CD14-positive monocyte (primary cell): ENCODE measurements at regions not wholly inside any gene's neighbourhood (a gene's known extent, or its start where the extent isn't known, plus 50 kb on each side); places are given as distances from the start of the nearest gene placed in this dataset. TPM values are rescaled to one million over a fixed set of nuclear protein-coding genes. Genes with fewer than 3 reads are reported as not detected.

Experiments used
- DNase-seq, 3 donors: peaks; one replicate each; pipeline ENCODE4 v3.0.0-alpha.2; 2011 to 2022
- H2AFZ ChIP-seq: 2 replicates; pipeline ENCODE4 v1.6.0; 2012; ENCODE audit warnings: mild to moderate bottlenecking, low read depth, low read length, inconsistent platforms; ENCODE audit not compliant: insufficient read depth, poor library complexity, severe bottlenecking
- H3K27ac ChIP-seq, 2 donors: 1 replicate in 1 of 2; 2 replicates in 1 of 2; pipeline ENCODE4 v1.5.1; 2012 to 2013; ENCODE audit warnings: low read length in 2 of 2, control low read depth in 1 of 2, inconsistent platforms in 1 of 2, low read depth in 1 of 2, mild to moderate bottlenecking in 1 of 2
- H3K27me3 ChIP-seq, 2 donors: one replicate each; pipeline versions ENCODE4 v1.6.0 to v1.6.1; 2011 to 2013; ENCODE audit warnings: low read length in 2 of 2; ENCODE audit not compliant: control insufficient read depth in 2 of 2, insufficient read depth in 2 of 2
- H3K36me3 ChIP-seq, 2 donors: replicated peaks in 1 of 2; 1 replicate in 1 of 2; 2 replicates in 1 of 2; pipeline versions ENCODE4 v1.5.1 to v1.6.1; 2012 to 2013; ENCODE audit warnings: low read length in 2 of 2, control low read depth in 1 of 2, inconsistent platforms in 1 of 2, mild to moderate bottlenecking in 1 of 2; ENCODE audit not compliant: insufficient read depth in 2 of 2, control insufficient read depth in 1 of 2
- H3K4me1 ChIP-seq, 2 donors: 1 replicate in 1 of 2; 2 replicates in 1 of 2; pipeline versions ENCODE4 v1.5.1 to v1.6.1; 2012 to 2013; ENCODE audit warnings: low read length in 2 of 2, control low read depth in 1 of 2, inconsistent platforms in 1 of 2, mild to moderate bottlenecking in 1 of 2, moderate library complexity in 1 of 2; ENCODE audit not compliant: insufficient read depth in 2 of 2, control insufficient read depth in 1 of 2
- H3K4me2 ChIP-seq: replicated peaks from 2 replicates; pipeline ENCODE3; 2012; ENCODE audit warnings: low read length, moderate library complexity, mild to moderate bottlenecking; ENCODE audit not compliant: poor library complexity, severe bottlenecking; ENCODE audit errors: extremely low read depth
- H3K4me3 ChIP-seq, 3 experiments: fragments of 200-600 bp in 1 of 3; sonication (generic) in 1 of 3; replicated peaks in 1 of 3; 1 replicate in 2 of 3; 2 replicates in 1 of 3; pipeline ENCODE4 v1.5.1; 2011 to 2013; ENCODE audit warnings: low read length in 3 of 3, mild to moderate bottlenecking in 3 of 3, control low read depth in 2 of 3, low read depth in 2 of 3, inconsistent platforms in 1 of 3, moderate library complexity in 1 of 3
- H3K79me2 ChIP-seq: 2 replicates; pipeline ENCODE4 v1.6.0; 2012; ENCODE audit warnings: mild to moderate bottlenecking, control low read depth, inconsistent platforms, low read length, moderate library complexity; ENCODE audit not compliant: insufficient read depth
- H3K9ac ChIP-seq: 2 replicates; pipeline ENCODE4 v1.6.0; 2017; ENCODE audit warnings: low read length, mild to moderate bottlenecking; ENCODE audit not compliant: insufficient read depth, poor library complexity, severe bottlenecking
- H3K9me3 ChIP-seq, 2 donors: replicated peaks in 1 of 2; 1 replicate in 1 of 2; 2 replicates in 1 of 2; pipeline versions ENCODE4 v1.5.1 to v1.6.1; 2012 to 2013; ENCODE audit warnings: low read length in 2 of 2, control low read depth in 1 of 2; ENCODE audit not compliant: control insufficient read depth in 1 of 2, insufficient read depth in 1 of 2
- H4K20me1 ChIP-seq: 2 replicates; pipeline ENCODE4 v1.6.0; 2012; ENCODE audit warnings: mild to moderate bottlenecking, low read length, control low read depth, moderate library complexity; ENCODE audit not compliant: insufficient read depth
- H3K27ac Mint-ChIP-seq, 7 donors: one replicate each; pipeline ENCODE4 v1.8.0; 2020; ENCODE audit warnings: mild to moderate bottlenecking in 7 of 7, mixed read lengths in 7 of 7, moderate library complexity in 6 of 7, inconsistent platforms in 2 of 7
- H3K27me3 Mint-ChIP-seq, 3 donors: one replicate each; pipeline ENCODE4 v1.8.0; 2021 to 2022; ENCODE audit warnings: low read depth in 3 of 3, mild to moderate bottlenecking in 3 of 3, mixed read lengths in 3 of 3, moderate library complexity in 3 of 3, inconsistent platforms in 1 of 3
- H3K36me3 Mint-ChIP-seq, 2 donors: one replicate each; pipeline ENCODE4 v1.8.0; 2020; ENCODE audit warnings: mixed read lengths in 2 of 2, inconsistent platforms in 1 of 2, mild to moderate bottlenecking in 1 of 2
- H3K4me1 Mint-ChIP-seq: one replicate; pipeline ENCODE4 v1.8.0; 2020; ENCODE audit warnings: mild to moderate bottlenecking, mixed read lengths
- H3K4me3 Mint-ChIP-seq, 2 donors: one replicate each; pipeline ENCODE4 v1.8.0; 2020; ENCODE audit warnings: mild to moderate bottlenecking in 2 of 2, mixed read lengths in 2 of 2, moderate library complexity in 1 of 2
- H3K9me3 Mint-ChIP-seq, 7 donors: one replicate each; pipeline ENCODE4 v1.8.0; 2020 to 2022; ENCODE audit warnings: mixed read lengths in 7 of 7, mild to moderate bottlenecking in 6 of 7, moderate library complexity in 6 of 7, inconsistent platforms in 2 of 7
- WGBS: methylation state at CpG from one replicate; pipeline ENCODE4 v1.1.5; 2013; ENCODE audit warnings: missing lambda C conversion rate; ENCODE audit not compliant: insufficient coverage; 5-methylcytosine and 5-hydroxymethylcytosine counted together
- intact Hi-C, 2 donors: fragments of 100-400 bp; cut with micrococcal nuclease; formaldehyde crosslinking; loops; one replicate each; pipeline versions ENCODE4 v1.15.0 to v1.15.1; 2023
- small RNA-seq: library from RNA; depleted of rRNA; stranded (forward); fragments of <200 nt; gene quantifications from one replicate; pipeline ENCODE3, GENCODE V24; 2012; ENCODE audit warnings: low read depth; ENCODE audit not compliant: insufficient read length
- TF ChIP-seq, protein P1 (sequence below): fragments of 200-600 bp; IDR thresholded peaks from one replicate; pipeline ENCODE4 v1.8.0; 2022; ENCODE audit warnings: antibody characterized with exemption, mild to moderate bottlenecking

DNA sequence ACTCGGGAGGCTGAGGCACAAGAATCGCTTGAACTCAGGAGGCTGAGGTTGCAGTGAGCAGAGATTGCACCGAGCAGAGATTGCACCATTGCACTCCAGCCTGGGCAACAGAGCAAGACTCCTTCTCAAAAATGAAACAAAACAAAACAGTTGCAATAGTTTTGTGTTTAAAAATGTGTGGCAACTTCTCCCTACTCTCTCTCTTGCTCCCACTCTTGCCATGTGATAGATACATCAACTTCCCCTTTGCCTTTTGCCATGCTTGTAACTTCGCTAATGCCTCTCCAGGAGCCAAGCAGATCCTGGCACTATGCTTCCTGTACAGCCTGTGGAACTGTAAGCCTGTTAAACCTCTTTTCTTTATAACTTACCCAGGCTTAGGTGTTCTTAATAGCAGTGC, 52.5 kb upstream of the INTU start:
- H3K4me1 ChIP-seq = no peaks in the 10 kb centered on the region
- H3K27me3 ChIP-seq = no peaks in the 10 kb centered on the region
- Mint-ChIP-seq H3K36me3 (no peaks in the 10 kb centered on the region), H3K4me1 (peaks cover 5% of the 10 kb centered on the region), H3K27me3 (peaks cover 1 to 2% (median 1%) of the 10 kb centered on the region in 3 donors), H3K27ac (peak overlapping the region in 2 of 7 donors; percentile 32 to 70), H3K9me3 (peaks cover 0 to 10% (median 4%) of the 10 kb centered on the region in 7 donors), H3K4me3 (no peak overlapping the region)
- intact Hi-C loops = no loop called here
- no peak overlapping the region for H3K4me3 ChIP-seq
- no peak overlapping the region for H3K9ac ChIP-seq
- H3K9me3 ChIP-seq = peaks cover 0 to 7% of the 10 kb centered on the region in 2 donors
- DNase-seq = no peak
- H3K79me2 ChIP-seq = no peaks in the 10 kb centered on the region
- H3K36me3 ChIP-seq = no peaks in the 10 kb centered on the region
- no peak overlapping the region for H3K4me2 ChIP-seq
- 33% methylated on average over 1 of the region's 4 CpGs for WGBS
- H2AFZ ChIP-seq = no peak overlapping the region
- H4K20me1 ChIP-seq = no peaks in the 10 kb centered on the region
- no peak overlapping the region for H3K27ac ChIP-seq
- TF ChIP-seq, protein P1, sequence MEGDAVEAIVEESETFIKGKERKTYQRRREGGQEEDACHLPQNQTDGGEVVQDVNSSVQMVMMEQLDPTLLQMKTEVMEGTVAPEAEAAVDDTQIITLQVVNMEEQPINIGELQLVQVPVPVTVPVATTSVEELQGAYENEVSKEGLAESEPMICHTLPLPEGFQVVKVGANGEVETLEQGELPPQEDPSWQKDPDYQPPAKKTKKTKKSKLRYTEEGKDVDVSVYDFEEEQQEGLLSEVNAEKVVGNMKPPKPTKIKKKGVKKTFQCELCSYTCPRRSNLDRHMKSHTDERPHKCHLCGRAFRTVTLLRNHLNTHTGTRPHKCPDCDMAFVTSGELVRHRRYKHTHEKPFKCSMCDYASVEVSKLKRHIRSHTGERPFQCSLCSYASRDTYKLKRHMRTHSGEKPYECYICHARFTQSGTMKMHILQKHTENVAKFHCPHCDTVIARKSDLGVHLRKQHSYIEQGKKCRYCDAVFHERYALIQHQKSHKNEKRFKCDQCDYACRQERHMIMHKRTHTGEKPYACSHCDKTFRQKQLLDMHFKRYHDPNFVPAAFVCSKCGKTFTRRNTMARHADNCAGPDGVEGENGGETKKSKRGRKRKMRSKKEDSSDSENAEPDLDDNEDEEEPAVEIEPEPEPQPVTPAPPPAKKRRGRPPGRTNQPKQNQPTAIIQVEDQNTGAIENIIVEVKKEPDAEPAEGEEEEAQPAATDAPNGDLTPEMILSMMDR = no peak

DNA sequence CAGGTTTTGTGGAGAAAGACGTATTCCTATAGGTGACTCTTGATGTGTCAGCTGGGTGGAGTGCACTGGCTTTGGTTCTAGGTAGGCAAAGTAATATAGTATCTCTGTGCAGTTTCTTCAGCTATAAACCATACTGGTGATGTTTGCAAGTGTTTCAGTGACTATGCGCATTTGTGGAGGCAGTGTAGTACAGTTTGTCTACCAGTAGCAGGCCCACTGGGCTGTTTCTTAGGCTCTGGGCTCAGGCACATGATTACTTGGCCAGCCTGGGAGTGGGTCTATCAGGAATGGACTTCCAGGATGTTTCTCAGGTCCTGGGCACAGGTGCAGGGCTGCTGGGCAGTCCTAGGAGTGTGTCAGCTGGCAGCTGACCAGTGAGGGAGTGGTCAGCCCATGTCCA, 51.9 kb upstream of the INTU start:
- no peak overlapping the region for H2AFZ ChIP-seq
- H3K36me3 ChIP-seq = no peaks in the 10 kb centered on the region
- H3K27me3 ChIP-seq = no peaks in the 10 kb centered on the region
- H3K4me2 ChIP-seq = no peak overlapping the region
- TF ChIP-seq, protein P1 = no peak
- H3K4me3 Mint-ChIP-seq = no peak overlapping the region
- 100% methylated on average over 1 of the region's 2 CpGs for WGBS
- H3K9ac ChIP-seq = no peak overlapping the region
- peaks cover 0 to 10% (median 4%) of the 10 kb centered on the region in 7 donors for H3K9me3 Mint-ChIP-seq
- no peak for DNase-seq
- H3K79me2 ChIP-seq = no peaks in the 10 kb centered on the region
- no peaks in the 10 kb centered on the region for H4K20me1 ChIP-seq
- no peak overlapping the region for H3K27ac Mint-ChIP-seq
- peaks cover 1 to 2% (median 1%) of the 10 kb centered on the region in 3 donors for H3K27me3 Mint-ChIP-seq
- intact Hi-C loops = no loop called here
- H3K36me3 Mint-ChIP-seq = no peaks in the 10 kb centered on the region
- H3K4me3 ChIP-seq = no peak overlapping the region
- H3K4me1 Mint-ChIP-seq = peaks cover 5% of the 10 kb centered on the region
- no peaks in the 10 kb centered on the region for H3K4me1 ChIP-seq
- no peak overlapping the region for H3K27ac ChIP-seq
- peaks cover 0 to 7% of the 10 kb centered on the region in 2 donors for H3K9me3 ChIP-seq

Small RNAs in the stretch of these regions (small RNA-seq; reads per million reads assigned to genes)
- not detected for gene RF00019
